ENCODE measurements at regions not wholly inside any gene's neighbourhood (a gene's known extent, or its start where the extent isn't known, plus 50 kb on each side); places are given as distances from the start of the nearest gene placed in this dataset.

DNA sequence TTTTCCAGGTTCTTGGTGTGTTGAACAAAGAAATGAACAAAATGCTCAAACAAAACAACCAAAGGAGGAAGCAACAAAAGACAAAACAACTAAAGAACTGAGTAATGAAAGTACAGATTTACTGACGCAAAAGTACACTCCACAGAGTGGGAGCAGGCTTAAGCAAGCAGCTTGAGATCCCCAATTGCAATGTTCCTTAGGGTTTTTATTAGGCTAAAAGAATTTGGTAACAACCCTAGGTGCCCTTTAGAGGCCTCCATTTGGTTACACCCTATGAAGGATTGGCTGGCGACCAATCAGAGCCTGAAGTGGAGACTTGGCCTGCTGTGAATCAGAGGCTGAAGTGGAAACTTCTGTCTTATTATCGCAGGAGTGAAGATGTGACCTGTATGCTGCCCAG lies 243.4 kb upstream of the ATP10A start:
- Histone ChIP-seq H3K4me2 (replicated peaks; ENCODE audit: low read depth, low read length, poor library complexity, severe bottlenecking) (no peak overlapping the region), H4K20me1 (ENCODE audit: control insufficient read depth, insufficient read depth, low read length, poor library complexity, severe bottlenecking) (no peaks in the 10 kb centered on the region), H2AFZ (ENCODE audit: insufficient read depth, low read depth, low read length, poor library complexity, severe bottlenecking) (no peak overlapping the region), H3K9ac (ENCODE audit: low read length) (no peak overlapping the region), H3K36me3 (replicated peaks in 1 of 2; ENCODE audit: control extremely low read depth in 1 of 2, control insufficient read depth in 1 of 2, extremely low read depth in 1 of 2, insufficient read depth in 2 of 2, low read length in 1 of 2) (no peaks in the 10 kb centered on the region), H3K27me3 (replicated peaks in 1 of 4; ENCODE audit: control extremely low read depth in 1 of 4, control insufficient read depth in 3 of 4, insufficient read depth in 4 of 4, low read length in 3 of 4) (peaks cover 0 to 6% (median 0%) of the 10 kb centered on the region in 4 experiments), H3K9me3 (ENCODE audit: control extremely low read depth in 1 of 3, control insufficient read depth in 2 of 3, insufficient read depth in 1 of 3, low read length in 2 of 3) (peaks cover 0 to 6% (median 0%) of the 10 kb centered on the region in 3 donors), H3K4me1 (ENCODE audit: control insufficient read depth in 2 of 2, insufficient read depth in 2 of 2, low read length in 2 of 2) (no peaks in the 10 kb centered on the region), H3K79me2 (ENCODE audit: control insufficient read depth, insufficient read depth, low read length) (no peaks in the 10 kb centered on the region), H3K27ac (ENCODE audit: low read length in 2 of 2) (no peak overlapping the region), H3K4me3 (ENCODE audit: control extremely low read depth in 1 of 5, extremely low read depth in 1 of 5, insufficient read depth in 1 of 5, low read depth in 2 of 5, low read length in 4 of 5) (no peak overlapping the region)
- TF ChIP-seq, protein P1, sequence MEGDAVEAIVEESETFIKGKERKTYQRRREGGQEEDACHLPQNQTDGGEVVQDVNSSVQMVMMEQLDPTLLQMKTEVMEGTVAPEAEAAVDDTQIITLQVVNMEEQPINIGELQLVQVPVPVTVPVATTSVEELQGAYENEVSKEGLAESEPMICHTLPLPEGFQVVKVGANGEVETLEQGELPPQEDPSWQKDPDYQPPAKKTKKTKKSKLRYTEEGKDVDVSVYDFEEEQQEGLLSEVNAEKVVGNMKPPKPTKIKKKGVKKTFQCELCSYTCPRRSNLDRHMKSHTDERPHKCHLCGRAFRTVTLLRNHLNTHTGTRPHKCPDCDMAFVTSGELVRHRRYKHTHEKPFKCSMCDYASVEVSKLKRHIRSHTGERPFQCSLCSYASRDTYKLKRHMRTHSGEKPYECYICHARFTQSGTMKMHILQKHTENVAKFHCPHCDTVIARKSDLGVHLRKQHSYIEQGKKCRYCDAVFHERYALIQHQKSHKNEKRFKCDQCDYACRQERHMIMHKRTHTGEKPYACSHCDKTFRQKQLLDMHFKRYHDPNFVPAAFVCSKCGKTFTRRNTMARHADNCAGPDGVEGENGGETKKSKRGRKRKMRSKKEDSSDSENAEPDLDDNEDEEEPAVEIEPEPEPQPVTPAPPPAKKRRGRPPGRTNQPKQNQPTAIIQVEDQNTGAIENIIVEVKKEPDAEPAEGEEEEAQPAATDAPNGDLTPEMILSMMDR (IDR thresholded peaks at IDR 0.05) = no peak
- no peak for TF ChIP-seq EZH2 (IDR thresholded peaks at IDR 0.05; ENCODE audit: borderline replicate concordance, insufficient read depth, low read depth, low read length, poor library complexity, severe bottlenecking)
- H3K9me3 Mint-ChIP-seq (ENCODE audit: insufficient read depth) = peaks cover 4% of the 10 kb centered on the region
- peaks cover 12% of the 10 kb centered on the region for H3K27me3 Mint-ChIP-seq
- H3K27ac Mint-ChIP-seq = no peak overlapping the region
- ChIA-PET CTCF (no interaction called here), POLR2A (no interaction called here)
- H3K4me1 Mint-ChIP-seq = no peaks in the 10 kb centered on the region
- 71% methylated on average over 1 of the region's 3 CpGs for WGBS (ENCODE audit: insufficient coverage)
- no peak for ATAC-seq (ENCODE audit: low read depth)
- intact Hi-C loops (cut with micrococcal nuclease) = no loop called here
- no peak for DNase-seq
- no peak overlapping the region for H3K4me3 Mint-ChIP-seq

DNA sequence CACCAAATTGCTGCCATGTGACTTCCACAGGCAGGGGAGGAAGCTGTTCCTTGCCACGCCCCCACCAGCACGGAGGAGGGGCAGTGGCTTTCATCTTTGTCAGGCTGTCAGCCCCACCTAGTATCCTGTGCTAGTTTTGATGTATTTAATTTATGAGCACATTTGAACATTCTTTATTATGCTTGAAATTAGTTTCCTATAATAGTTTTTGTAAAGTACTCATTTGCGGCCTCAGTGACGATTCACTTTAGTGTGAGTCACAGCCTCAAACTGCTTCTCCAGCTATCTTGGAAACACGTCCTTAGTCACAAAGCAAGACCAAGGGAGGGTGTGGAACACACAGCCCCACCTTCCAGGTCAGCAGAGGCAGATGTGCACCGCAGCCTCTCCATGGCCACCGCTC lies 239.9 kb upstream of the ATP10A start:
- TF ChIP-seq EZH2 (IDR thresholded peaks at IDR 0.05; ENCODE audit: borderline replicate concordance, insufficient read depth, low read depth, low read length, poor library complexity, severe bottlenecking) = no peak
- TF ChIP-seq, protein P1 (IDR thresholded peaks at IDR 0.05) = no peak
- Mint-ChIP-seq H3K4me1 (no peaks in the 10 kb centered on the region), H3K4me3 (no peak overlapping the region), H3K27ac (no peak overlapping the region), H3K9me3 (ENCODE audit: insufficient read depth) (peaks cover 4% of the 10 kb centered on the region), H3K27me3 (peaks cover 12% of the 10 kb centered on the region)
- ATAC-seq (ENCODE audit: low read depth) = no peak
- no peak overlapping the region for H2AFZ ChIP-seq (ENCODE audit: insufficient read depth, low read depth, low read length, poor library complexity, severe bottlenecking)
- peaks cover 0 to 6% (median 0%) of the 10 kb centered on the region in 4 experiments for H3K27me3 ChIP-seq (replicated peaks in 1 of 4; ENCODE audit: control extremely low read depth in 1 of 4, control insufficient read depth in 3 of 4, insufficient read depth in 4 of 4, low read length in 3 of 4)
- ChIA-PET CTCF (no interaction called here), POLR2A (no interaction called here)
- 79% methylated on average over 4 of the region's 7 CpGs for WGBS (ENCODE audit: insufficient coverage)
- no peak overlapping the region for H3K4me3 ChIP-seq (ENCODE audit: control extremely low read depth in 1 of 5, extremely low read depth in 1 of 5, insufficient read depth in 1 of 5, low read depth in 2 of 5, low read length in 4 of 5)
- peaks cover 0 to 9% (median 0%) of the 10 kb centered on the region in 3 donors for H3K9me3 ChIP-seq (ENCODE audit: control extremely low read depth in 1 of 3, control insufficient read depth in 2 of 3, insufficient read depth in 1 of 3, low read length in 2 of 3)
- no peaks in the 10 kb centered on the region for H3K79me2 ChIP-seq (ENCODE audit: control insufficient read depth, insufficient read depth, low read length)
- intact Hi-C loops (cut with micrococcal nuclease) = no loop called here
- no peaks in the 10 kb centered on the region for H4K20me1 ChIP-seq (ENCODE audit: control insufficient read depth, insufficient read depth, low read length, poor library complexity, severe bottlenecking)
- no peak overlapping the region for H3K9ac ChIP-seq (ENCODE audit: low read length)
- no peaks in the 10 kb centered on the region for H3K36me3 ChIP-seq (replicated peaks in 1 of 2; ENCODE audit: control extremely low read depth in 1 of 2, control insufficient read depth in 1 of 2, extremely low read depth in 1 of 2, insufficient read depth in 2 of 2, low read length in 1 of 2)
- H3K27ac ChIP-seq (ENCODE audit: low read length in 2 of 2) = no peak overlapping the region
- H3K4me1 ChIP-seq (ENCODE audit: control insufficient read depth in 2 of 2, insufficient read depth in 2 of 2, low read length in 2 of 2) = no peaks in the 10 kb centered on the region
- no peak for DNase-seq
- H3K4me2 ChIP-seq (replicated peaks; ENCODE audit: low read depth, low read length, poor library complexity, severe bottlenecking) = no peak overlapping the region
